ENCODE measurements at regions not wholly inside any gene's neighbourhood (a gene's known extent, or its start where the extent isn't known, plus 50 kb on each side); places are given as distances from the start of the nearest gene placed in this dataset.
"Not testable (repeated sequence)": the region's sequence is repeated elsewhere in the genome, so short reads cannot be mapped to it uniquely, and the experiment has no call there.

DNA sequence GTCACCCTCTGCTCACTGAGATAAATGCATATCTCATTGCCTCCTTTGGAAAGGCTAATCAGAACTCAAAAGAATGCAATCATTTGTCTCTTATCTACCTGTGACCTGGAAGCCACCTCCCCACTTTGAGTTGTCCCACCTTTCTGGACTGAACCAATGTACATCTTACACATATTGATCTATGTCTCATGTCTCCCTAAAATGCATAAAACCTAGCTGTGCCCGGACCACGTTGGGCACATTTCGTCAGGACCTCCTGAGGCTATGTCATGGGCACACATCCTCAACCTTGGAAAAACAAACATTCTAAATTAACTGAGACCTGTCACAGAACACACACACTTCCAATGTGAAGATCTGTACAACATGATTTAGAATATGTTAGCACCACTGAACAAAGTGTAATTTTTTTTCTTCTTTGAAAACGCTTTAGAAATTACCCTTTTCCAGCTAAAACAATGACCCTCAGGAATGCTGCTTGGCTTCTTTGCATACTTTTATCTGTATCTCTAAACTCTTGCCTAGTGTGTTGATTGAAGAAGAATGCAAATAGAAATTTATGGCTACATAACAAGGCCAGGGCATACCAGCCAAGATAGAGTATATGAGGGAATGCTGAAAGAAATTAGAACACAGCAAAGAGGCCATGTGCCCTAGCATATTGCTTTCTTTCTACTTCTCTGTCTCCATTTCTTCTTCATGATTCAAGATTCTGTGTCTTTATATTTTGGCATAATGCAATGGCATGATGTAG, 84.6 kb upstream of the DST start:
- TF ChIP-seq, protein P1, sequence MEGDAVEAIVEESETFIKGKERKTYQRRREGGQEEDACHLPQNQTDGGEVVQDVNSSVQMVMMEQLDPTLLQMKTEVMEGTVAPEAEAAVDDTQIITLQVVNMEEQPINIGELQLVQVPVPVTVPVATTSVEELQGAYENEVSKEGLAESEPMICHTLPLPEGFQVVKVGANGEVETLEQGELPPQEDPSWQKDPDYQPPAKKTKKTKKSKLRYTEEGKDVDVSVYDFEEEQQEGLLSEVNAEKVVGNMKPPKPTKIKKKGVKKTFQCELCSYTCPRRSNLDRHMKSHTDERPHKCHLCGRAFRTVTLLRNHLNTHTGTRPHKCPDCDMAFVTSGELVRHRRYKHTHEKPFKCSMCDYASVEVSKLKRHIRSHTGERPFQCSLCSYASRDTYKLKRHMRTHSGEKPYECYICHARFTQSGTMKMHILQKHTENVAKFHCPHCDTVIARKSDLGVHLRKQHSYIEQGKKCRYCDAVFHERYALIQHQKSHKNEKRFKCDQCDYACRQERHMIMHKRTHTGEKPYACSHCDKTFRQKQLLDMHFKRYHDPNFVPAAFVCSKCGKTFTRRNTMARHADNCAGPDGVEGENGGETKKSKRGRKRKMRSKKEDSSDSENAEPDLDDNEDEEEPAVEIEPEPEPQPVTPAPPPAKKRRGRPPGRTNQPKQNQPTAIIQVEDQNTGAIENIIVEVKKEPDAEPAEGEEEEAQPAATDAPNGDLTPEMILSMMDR (IDR thresholded peaks at IDR 0.05; ENCODE audit: unreplicated experiment) = no peak
- peaks cover 63% of the 10 kb centered on the region for H3K4me1 Mint-ChIP-seq (ENCODE audit: insufficient read depth, unreplicated experiment)
- no peaks in the 10 kb centered on the region for H3K36me3 Mint-ChIP-seq (ENCODE audit: insufficient read depth, unreplicated experiment)
- BruUV-seq (replicated peaks) = no TSS peak
- DNase-seq (ENCODE audit: unreplicated experiment) = no peak
- no peaks in the 10 kb centered on the region for H3K27me3 Mint-ChIP-seq (ENCODE audit: insufficient read depth, unreplicated experiment)
- no peaks in the 10 kb centered on the region for H3K9me3 Mint-ChIP-seq (ENCODE audit: unreplicated experiment)
- intact Hi-C loops (cut with micrococcal nuclease) = no loop called here
- CTCF ChIA-PET = interaction anchor here (0.6 to 2.8 kb wide), 11 partner anchors 9 to 126 kb away, joined by 3 to 19 read pairs (median 4); no protein-coding TSS in a partner anchor
- POLR2A ChIA-PET = interaction anchor here (0.6 to 7.0 kb wide), 9 partner anchors 8 to 121 kb away, joined by 3 to 133 read pairs (median 5); no protein-coding TSS in a partner anchor
- H3K27ac Mint-ChIP-seq (ENCODE audit: low read depth, unreplicated experiment) = peak overlapping the region; percentile 92
- no peak overlapping the region for H3K4me3 Mint-ChIP-seq (ENCODE audit: unreplicated experiment)

DNA sequence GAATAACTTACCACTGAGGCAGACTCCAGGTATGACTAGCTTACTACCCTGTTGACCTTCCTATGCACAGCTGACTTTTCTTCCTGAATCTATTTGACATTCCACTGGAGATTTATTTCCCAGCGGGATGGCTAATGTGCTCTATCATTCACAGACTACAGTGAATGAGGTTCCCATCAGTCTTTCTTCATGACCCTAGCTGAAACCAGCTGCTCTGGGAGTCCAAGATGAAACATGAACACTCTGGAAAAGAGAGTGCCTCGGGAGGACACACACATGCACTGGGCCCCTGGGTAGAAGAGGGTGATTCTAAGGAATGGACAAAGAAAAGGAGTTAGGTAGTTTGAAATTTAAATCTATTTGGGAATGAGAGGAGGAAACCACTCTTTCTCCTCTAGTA, 82.6 kb upstream of the DST start:
- ChIA-PET POLR2A (interaction anchor here (0.7 to 7.0 kb wide), 6 partner anchors 13 to 119 kb away, joined by 3 to 133 read pairs (median 4); no protein-coding TSS in a partner anchor), CTCF (interaction anchor here (0.9 to 2.8 kb wide), 8 partner anchors 9 to 294 kb away, joined by 3 to 19 read pairs (median 5); no protein-coding TSS in a partner anchor)
- Mint-ChIP-seq H3K27me3 (ENCODE audit: insufficient read depth, unreplicated experiment) (no peaks in the 10 kb centered on the region), H3K9me3 (ENCODE audit: unreplicated experiment) (no peaks in the 10 kb centered on the region), H3K4me1 (ENCODE audit: insufficient read depth, unreplicated experiment) (peaks cover 49% of the 10 kb centered on the region), H3K36me3 (ENCODE audit: insufficient read depth, unreplicated experiment) (no peaks in the 10 kb centered on the region), H3K4me3 (ENCODE audit: unreplicated experiment) (no peak overlapping the region), H3K27ac (ENCODE audit: low read depth, unreplicated experiment) (no peak overlapping the region)
- TF ChIP-seq, protein P1 (IDR thresholded peaks at IDR 0.05; ENCODE audit: unreplicated experiment) = no peak
- intact Hi-C loops (cut with micrococcal nuclease) = no loop called here
- DNase-seq (ENCODE audit: unreplicated experiment) = no peak
- no TSS peak for BruUV-seq (replicated peaks)

DNA sequence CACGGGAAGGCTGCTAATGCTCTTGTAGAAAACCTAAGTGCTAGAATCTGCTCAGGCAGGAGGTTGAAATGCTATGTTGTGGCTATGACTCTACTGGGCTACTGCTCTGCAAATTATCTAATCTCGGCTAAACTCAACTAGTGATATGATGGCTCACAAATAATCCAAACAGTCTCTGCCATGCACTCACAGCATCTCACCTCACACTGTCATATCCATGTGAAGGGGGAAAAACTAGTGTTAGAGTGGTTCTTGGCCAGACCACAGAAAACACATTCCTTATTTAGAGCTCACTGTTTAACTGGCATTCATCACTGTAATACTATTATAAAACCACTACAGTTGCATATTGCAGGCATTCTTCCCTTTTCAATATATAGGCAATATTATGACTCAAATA, 81.8 kb upstream of the DST start:
- TF ChIP-seq, protein P1 (IDR thresholded peaks at IDR 0.05; ENCODE audit: unreplicated experiment) = no peak
- POLR2A ChIA-PET = interaction anchor here (1.2 to 7.0 kb wide), 4 partner anchors 12 to 119 kb away, joined by 4 to 133 read pairs (median 58); no protein-coding TSS in a partner anchor
- no TSS peak for BruUV-seq (replicated peaks)
- peaks cover 41% of the 10 kb centered on the region for H3K4me1 Mint-ChIP-seq (ENCODE audit: insufficient read depth, unreplicated experiment)
- intact Hi-C loops (cut with micrococcal nuclease) = no loop called here
- H3K4me3 Mint-ChIP-seq (ENCODE audit: unreplicated experiment) = no peak overlapping the region
- peaks cover 3% of the 10 kb centered on the region for H3K9me3 Mint-ChIP-seq (ENCODE audit: unreplicated experiment)
- H3K27ac Mint-ChIP-seq (ENCODE audit: low read depth, unreplicated experiment) = no peak overlapping the region
- no peaks in the 10 kb centered on the region for H3K27me3 Mint-ChIP-seq (ENCODE audit: insufficient read depth, unreplicated experiment)
- CTCF ChIA-PET = interaction anchor here (0.5 to 2.8 kb wide), 5 partner anchors 9 to 43 kb away, joined by 3 to 19 read pairs (median 3); no protein-coding TSS in a partner anchor
- H3K36me3 Mint-ChIP-seq (ENCODE audit: insufficient read depth, unreplicated experiment) = no peaks in the 10 kb centered on the region
- DNase-seq (ENCODE audit: unreplicated experiment) = no peak

DNA sequence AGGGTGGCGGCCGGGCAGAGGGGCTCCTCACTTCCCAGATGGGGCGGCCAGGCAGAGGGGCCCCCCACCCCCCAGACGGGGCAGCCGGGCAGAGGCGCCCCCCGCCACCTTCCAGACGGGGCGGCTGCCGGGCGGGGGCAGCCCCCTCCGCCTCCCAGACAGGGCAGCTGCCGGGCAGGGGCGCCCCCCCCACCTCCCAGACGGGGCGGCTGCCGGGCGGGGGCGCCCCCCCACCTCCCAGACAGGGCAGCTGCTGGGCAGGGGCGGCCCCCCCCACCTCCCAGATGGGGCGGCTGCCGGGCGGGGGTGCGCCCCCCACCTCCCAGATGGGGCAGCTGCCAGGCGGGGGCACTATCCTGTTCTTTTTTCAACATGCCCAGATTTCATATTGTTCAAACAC, 78.2 kb upstream of the DST start:
- DNase-seq (ENCODE audit: unreplicated experiment) = no peak
- BruUV-seq (replicated peaks) = no TSS peak
- intact Hi-C loops (cut with micrococcal nuclease) = no loop called here
- ChIA-PET CTCF (no interaction called here), POLR2A (interaction anchor here (1.6 kb wide), 1 partner anchor 26 kb away, joined by 6 read pairs; no protein-coding TSS in a partner anchor)
- peaks cover 10% of the 10 kb centered on the region for H3K4me1 Mint-ChIP-seq (ENCODE audit: insufficient read depth, unreplicated experiment)
- H3K27me3 Mint-ChIP-seq (ENCODE audit: insufficient read depth, unreplicated experiment) = no peaks in the 10 kb centered on the region
- H3K4me3 Mint-ChIP-seq (ENCODE audit: unreplicated experiment) = no peak overlapping the region
- H3K36me3 Mint-ChIP-seq (ENCODE audit: insufficient read depth, unreplicated experiment) = no peaks in the 10 kb centered on the region
- peaks cover 5% of the 10 kb centered on the region for H3K9me3 Mint-ChIP-seq (ENCODE audit: unreplicated experiment)
- H3K27ac Mint-ChIP-seq (ENCODE audit: low read depth, unreplicated experiment) = no peak overlapping the region
- TF ChIP-seq, protein P1 (IDR thresholded peaks at IDR 0.05; ENCODE audit: unreplicated experiment) = no peak

DNA sequence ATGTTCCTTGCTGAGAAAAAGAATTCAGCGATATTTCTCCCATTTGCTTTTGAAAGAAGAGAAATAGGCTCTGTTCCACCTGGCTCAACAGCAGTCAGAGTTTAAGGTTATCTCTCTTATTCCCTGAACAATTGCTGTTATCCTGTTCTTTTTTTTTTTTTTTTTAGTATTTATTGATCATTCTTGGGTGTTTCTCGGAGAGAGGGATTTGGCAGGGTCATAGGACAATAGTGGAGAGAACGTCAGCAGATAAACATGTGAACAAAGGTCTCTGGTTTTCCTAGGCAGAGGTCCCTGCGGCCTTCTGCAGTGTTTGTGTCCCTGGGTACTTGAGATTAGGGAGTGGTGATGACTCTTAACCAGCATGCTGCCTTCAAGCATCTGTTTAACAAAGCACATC, 77.5 kb upstream of the DST start:
- BruUV-seq (replicated peaks); H3K36me3 Mint-ChIP-seq (ENCODE audit: insufficient read depth, unreplicated experiment); H3K27me3 Mint-ChIP-seq (ENCODE audit: insufficient read depth, unreplicated experiment); H3K9me3 Mint-ChIP-seq (ENCODE audit: unreplicated experiment); POLR2A ChIA-PET; intact Hi-C loops (cut with micrococcal nuclease); CTCF ChIA-PET; H3K27ac Mint-ChIP-seq (ENCODE audit: low read depth, unreplicated experiment); H3K4me3 Mint-ChIP-seq (ENCODE audit: unreplicated experiment); DNase-seq (ENCODE audit: unreplicated experiment): not testable (repeated sequence)
- H3K4me1 Mint-ChIP-seq (ENCODE audit: insufficient read depth, unreplicated experiment) = peaks cover 12% of the 10 kb centered on the region

DNA sequence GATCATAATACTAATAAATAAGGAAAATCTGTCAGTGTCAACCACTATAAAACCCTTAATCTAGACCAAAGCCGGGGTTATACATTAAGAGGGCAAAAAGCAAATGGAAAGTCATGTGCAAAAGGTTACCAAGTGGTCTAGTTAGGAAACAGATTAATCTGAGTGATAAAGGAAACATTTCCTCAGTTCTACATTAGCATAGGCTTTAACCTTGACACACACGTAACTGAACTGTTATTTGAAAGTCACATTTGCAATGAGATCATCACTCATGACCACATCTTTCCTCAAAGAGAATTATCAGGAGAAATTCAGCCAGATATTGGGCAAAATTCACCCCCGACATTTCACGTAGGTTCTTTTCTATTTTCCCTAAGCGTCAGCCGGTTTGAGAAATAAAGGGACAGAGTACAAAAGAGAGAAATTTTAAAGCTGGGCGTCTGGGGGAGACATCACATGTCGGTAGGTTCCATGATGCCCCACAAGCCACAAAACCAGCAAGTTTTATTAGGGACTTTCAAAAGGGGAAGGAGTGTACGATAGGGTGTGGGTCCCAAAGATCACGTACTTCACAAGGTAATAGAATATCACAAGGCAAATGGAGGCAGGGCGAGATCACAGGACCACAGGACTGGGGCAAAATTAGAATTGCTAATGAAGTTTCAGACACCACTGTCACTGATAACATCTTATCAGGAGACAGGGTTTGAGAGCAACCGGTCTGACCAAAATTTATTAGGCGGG, 76.8 kb upstream of the DST start:
- H3K9me3 Mint-ChIP-seq (ENCODE audit: unreplicated experiment); CTCF ChIA-PET; H3K27ac Mint-ChIP-seq (ENCODE audit: low read depth, unreplicated experiment); H3K27me3 Mint-ChIP-seq (ENCODE audit: insufficient read depth, unreplicated experiment); BruUV-seq (replicated peaks); H3K4me3 Mint-ChIP-seq (ENCODE audit: unreplicated experiment); DNase-seq (ENCODE audit: unreplicated experiment); H3K36me3 Mint-ChIP-seq (ENCODE audit: insufficient read depth, unreplicated experiment): not testable (repeated sequence)
- peaks cover 16% of the 10 kb centered on the region for H3K4me1 Mint-ChIP-seq (ENCODE audit: insufficient read depth, unreplicated experiment)
- POLR2A ChIA-PET = interaction anchor here (11.4 kb wide), 1 partner anchor 34 kb away, joined by 192 read pairs; no protein-coding TSS in a partner anchor
- intact Hi-C loops (cut with micrococcal nuclease) = loop anchor here (10.0 kb wide), 1 partner anchor 595 kb away; the partner anchor contains the start of gene PRIM2

Data from MCF 10A (cell line).